ENCODE measurements at regions not wholly inside any gene's neighbourhood (a gene's known extent, or its start where the extent isn't known, plus 50 kb on each side); places are given as distances from the start of the nearest gene placed in this dataset.

- no peaks in the 10 kb centered on the region for H3K36me3 ChIP-seq (ENCODE audit: control insufficient read depth, insufficient read depth, low read length)
- H3K4me3 ChIP-seq (ENCODE audit: low read depth in 2 of 2, low read length in 2 of 2) = 0 out of 4 replicates have a peak overlapping the region, but pooled peaks of 1 of the 2 experiments have one; percentile 9
- ChIA-PET POLR2A (no interaction called here), CTCF (no interaction called here)
- H3K27me3 ChIP-seq (ENCODE audit: control insufficient read depth, insufficient read depth, low read length) = no peaks in the 10 kb centered on the region
- H3K27ac ChIP-seq (ENCODE audit: low read length) = no peak overlapping the region
- peak; percentile 71 for ATAC-seq
- H3K9me3 ChIP-seq (ENCODE audit: control insufficient read depth, insufficient read depth, low read depth, low read length) = no peaks in the 10 kb centered on the region
- in situ Hi-C loops (cut with HindIII; ENCODE audit: low pct_unique_long_range_greater_than_20kb, low sequenced_read_pairs) (no loop called here), intact Hi-C loops (cut with micrococcal nuclease; ENCODE audit: unreplicated experiment) (no loop called here)
- BruUV-seq (replicated peaks) = no TSS peak
- 0 out of 2 replicates have a peak, but pooled peaks cover 4% of the 10 kb centered on the region for H3K4me1 ChIP-seq (ENCODE audit: control insufficient read depth, insufficient read depth, low read length)
- peak; percentile 75 for TF ChIP-seq TCF7L2 (IDR thresholded peaks at IDR 0.05; ENCODE audit: low read depth, low read length)
- TF ChIP-seq CTCF (IDR thresholded peaks at IDR 0.05) = no peak
- DNase-seq (ENCODE audit: low read depth, low spot score) = no peak
Observed at GRCh38 chr4:83851261-83852084, 315.6 kb downstream of the GPAT3 start.

GRCh38 chr4:83850435-83850834 is 314.5 kb downstream of the GPAT3 start:
- Histone ChIP-seq H3K27me3 (ENCODE audit: control insufficient read depth, insufficient read depth, low read length) (no peaks in the 10 kb centered on the region), H3K4me1 (ENCODE audit: control insufficient read depth, insufficient read depth, low read length) (0 out of 2 replicates have a peak, but pooled peaks cover 4% of the 10 kb centered on the region), H3K9me3 (ENCODE audit: control insufficient read depth, insufficient read depth, low read depth, low read length) (no peaks in the 10 kb centered on the region), H3K4me3 (ENCODE audit: low read depth in 2 of 2, low read length in 2 of 2) (no peak overlapping the region), H3K36me3 (ENCODE audit: control insufficient read depth, insufficient read depth, low read length) (no peaks in the 10 kb centered on the region), H3K27ac (ENCODE audit: low read length) (no peak overlapping the region)
- ChIA-PET POLR2A (no interaction called here), CTCF (no interaction called here)
- no peak for TF ChIP-seq REST (IDR thresholded peaks at IDR 0.05; ENCODE audit: insufficient read depth in 1 of 2, low read depth in 2 of 2, low read length in 1 of 2)
- no peak for TF ChIP-seq CTCF (IDR thresholded peaks at IDR 0.05)
- TF ChIP-seq TCF7L2 (IDR thresholded peaks at IDR 0.05; ENCODE audit: low read depth, low read length) = no peak
- no peak for TF ChIP-seq POLR2AphosphoS5 (IDR thresholded peaks at IDR 0.05; ENCODE audit: low read depth, low read length)
- no peak for TF ChIP-seq SIN3A (IDR thresholded peaks at IDR 0.05; ENCODE audit: borderline replicate concordance, insufficient read depth, low read depth, low read length)
- ATAC-seq (no peak), DNase-seq (ENCODE audit: low read depth, low spot score) (no peak)
- intact Hi-C loops (cut with micrococcal nuclease; ENCODE audit: unreplicated experiment) = no loop called here
- in situ Hi-C loops (cut with HindIII; ENCODE audit: low pct_unique_long_range_greater_than_20kb, low sequenced_read_pairs) = no loop called here
- no TSS peak for BruUV-seq (replicated peaks)
